ENCODE measurements at regions not wholly inside any gene's neighbourhood (a gene's known extent, or its start where the extent isn't known, plus 50 kb on each side); places are given as distances from the start of the nearest gene placed in this dataset.
"Not testable (repeated sequence)": the region's sequence is repeated elsewhere in the genome, so short reads cannot be mapped to it uniquely, and the experiment has no call there.

DNA sequence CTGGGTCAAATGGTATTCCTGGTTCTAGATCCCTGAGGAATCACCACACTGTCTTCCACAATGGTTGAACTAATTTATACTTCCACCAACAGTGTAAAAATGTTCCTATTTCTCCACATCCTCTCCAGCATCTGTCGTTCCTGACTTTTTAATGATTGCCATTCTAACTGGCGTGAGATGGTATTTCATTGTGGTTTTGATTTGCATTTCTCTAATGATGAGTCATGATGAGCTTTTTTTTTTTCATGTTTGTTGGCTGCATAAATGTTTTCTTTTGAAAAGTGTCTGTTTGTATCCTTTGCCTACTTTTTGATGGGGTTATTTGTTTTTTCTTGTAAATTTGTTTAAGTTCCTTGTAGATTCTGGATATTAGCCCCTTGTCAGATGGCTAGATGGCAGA is 214.4 kb upstream of the HS3ST1 start:
- DNase-seq (ENCODE audit: low read depth) = not testable (repeated sequence)

DNA sequence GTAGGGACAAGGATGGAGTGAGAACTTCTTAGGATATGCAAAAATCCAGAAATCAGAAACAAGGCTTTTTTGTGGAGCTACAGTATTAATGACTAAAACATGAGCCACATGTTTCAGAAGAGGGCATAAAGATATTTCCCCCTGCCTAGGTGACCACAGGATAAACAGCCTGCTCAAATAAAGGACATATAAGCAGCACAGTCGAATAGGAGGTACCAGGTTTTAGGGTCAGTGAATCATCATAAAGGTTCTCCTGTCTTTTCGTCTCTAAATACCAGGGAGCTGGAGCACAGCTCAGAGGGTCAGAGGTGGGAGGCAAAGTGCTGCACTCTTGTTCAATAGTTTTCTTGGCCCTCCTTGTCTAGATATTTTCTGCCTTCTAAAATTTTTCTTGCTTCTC is 211.9 kb upstream of the HS3ST1 start:
- DNase-seq (ENCODE audit: low read depth) = no peak

DNA sequence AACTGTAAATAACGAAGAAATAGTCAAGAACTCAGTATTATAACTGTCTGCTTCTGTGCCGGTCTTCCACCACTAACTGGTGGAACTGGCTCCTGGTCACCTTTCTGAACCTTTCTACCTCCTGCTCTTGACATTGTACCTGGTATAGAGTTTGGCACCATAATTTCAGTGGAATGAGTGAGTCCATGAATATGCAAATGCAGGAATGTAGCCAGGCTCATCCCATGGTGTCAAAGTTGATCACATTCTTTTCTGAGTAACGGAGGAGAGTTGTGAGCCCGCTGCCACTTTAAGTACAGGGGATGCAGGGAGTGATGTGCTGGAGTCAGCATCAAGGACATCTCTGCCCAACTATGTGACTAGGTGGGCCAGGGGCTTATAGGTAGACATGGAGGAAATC is 207.9 kb upstream of the HS3ST1 start:
- no peak for DNase-seq (ENCODE audit: low read depth)

DNA sequence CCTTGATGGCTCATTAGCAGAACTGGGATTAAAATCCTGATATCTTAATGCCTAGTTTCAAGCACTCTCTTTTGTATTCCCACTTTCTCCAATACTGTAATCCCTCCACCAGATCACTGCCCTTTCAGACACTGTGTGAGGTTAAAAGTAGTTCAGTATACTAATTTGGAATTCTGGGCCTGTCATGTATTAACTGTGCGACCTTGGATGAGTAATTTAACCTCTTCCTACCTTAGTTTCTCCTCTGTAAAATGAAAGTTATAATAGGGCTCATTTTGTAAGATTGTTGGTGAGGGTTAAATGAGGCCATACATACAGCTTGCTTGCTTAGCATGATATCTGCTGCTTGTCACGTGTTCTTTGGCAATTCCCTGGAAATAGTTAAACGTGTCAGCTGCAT is 207.3 kb upstream of the HS3ST1 start:
- DNase-seq (ENCODE audit: low read depth) = no peak

DNA sequence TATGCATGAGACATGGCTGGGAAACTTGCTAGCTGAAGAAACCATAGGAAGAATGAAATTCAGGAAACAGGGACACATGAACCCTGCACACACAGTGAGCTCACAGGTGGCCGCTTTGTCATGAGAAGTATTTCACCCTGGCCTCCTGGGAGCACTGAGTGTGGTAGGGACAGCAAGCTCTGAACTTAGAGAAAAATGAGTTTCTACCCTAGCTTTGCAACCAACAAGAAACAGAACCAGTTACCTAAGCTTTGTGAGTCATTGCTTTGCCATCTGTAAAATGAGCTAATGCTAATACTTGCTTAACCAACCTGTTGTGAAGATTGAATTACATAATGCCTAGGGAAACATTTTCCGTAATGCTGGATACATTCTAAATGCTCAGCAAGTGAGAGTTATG is 206.6 kb upstream of the HS3ST1 start:
- no peak for DNase-seq (ENCODE audit: low read depth)

DNA sequence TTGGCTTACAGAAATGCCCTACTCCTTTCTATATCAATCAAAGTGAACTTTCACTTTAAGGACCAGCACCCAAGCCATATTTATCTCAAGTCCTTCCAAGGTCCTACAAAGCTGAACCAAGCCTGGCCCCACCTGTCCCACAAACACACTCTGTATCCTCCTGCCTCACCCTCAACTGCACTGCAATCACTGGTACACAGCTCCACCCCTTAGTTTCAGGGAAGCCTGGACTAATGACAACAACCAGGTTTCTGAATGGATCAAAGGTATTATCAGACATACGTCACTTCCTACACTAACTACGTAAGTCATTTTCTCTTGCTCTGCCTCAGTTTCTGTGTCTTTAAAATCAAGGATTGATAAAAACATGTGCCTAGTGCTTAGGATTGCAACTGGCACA is 205.6 kb upstream of the HS3ST1 start:
- DNase-seq (ENCODE audit: low read depth) = no peak

DNA sequence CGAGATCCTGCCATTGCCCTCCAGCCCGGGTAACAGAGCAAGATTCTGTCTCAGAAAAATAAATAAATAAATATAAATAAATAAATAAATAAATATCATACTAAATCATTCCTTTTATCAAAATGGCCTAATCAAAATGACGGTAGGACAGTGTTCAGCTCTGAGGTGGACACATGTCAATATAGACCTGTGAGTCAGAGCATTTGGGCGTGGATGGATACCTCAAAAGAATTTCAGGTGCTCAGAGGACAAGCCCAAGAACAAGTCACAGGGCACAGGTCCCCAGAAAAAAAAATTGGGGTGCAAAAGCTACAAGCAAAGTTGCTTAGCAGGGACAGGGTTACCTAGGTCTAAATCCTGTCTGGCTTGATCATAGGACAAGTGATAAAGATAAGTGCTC is 204.7 kb upstream of the HS3ST1 start:
- DNase-seq (ENCODE audit: low read depth) = no peak

DNA sequence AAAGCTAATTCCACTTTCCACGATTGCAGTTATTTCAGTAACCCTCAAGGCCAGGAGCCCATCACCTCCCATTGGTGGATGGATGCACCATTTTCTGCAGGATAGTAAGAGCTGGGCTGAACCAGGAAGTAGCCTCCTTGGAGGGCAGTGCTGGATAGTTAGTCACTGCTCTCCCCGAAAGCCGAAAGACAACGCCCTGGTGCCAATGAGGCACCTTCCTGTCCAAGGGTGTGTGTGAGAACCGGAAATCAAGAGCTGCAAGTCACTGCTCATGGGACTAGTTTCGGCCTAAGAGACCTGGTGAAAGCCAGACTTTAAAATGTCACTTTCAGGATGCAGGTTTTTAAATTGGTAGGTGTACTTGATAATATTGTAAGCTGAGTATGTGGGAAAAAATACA is 203.8 kb upstream of the HS3ST1 start:
- DNase-seq (ENCODE audit: low read depth) = no peak

DNA sequence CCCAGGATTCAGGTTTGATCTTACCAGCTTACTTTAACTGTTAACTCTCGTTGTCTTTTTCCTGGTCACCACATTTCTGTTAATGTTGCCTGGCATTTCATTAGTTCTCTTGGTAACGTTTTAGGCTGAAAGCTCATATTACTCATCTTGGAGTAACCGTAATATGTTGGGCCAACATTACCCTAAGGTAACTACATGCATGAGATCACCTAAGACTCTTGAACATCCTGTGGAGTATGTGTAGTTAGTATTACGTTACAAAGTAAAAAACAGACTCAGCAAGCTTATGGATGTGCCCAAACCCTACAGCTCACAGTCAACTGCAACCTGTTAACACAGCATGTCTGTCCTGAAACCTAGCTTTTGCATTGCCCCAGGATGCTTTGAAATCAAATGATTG is 203.3 kb upstream of the HS3ST1 start:
- no peak for DNase-seq (ENCODE audit: low read depth)

DNA sequence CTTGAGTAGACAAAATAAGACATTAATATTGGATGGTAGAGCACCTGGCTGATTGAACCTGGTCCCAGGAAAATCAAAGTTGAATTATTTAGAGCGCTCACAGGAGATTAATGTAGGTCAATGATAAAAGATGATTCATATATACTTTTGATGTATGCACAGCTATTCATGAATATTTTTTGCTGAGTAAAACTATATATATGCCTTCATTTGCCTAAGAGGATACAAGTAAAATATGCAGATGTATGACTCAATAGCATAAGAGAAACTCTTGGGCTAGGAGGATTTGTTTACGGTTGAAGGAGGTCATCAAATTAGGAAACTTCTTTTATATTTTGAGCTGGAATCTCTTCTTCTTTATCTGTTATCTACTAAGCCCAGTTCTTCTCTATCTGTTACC is 202.7 kb upstream of the HS3ST1 start:
- no peak for DNase-seq (ENCODE audit: low read depth)

DNA sequence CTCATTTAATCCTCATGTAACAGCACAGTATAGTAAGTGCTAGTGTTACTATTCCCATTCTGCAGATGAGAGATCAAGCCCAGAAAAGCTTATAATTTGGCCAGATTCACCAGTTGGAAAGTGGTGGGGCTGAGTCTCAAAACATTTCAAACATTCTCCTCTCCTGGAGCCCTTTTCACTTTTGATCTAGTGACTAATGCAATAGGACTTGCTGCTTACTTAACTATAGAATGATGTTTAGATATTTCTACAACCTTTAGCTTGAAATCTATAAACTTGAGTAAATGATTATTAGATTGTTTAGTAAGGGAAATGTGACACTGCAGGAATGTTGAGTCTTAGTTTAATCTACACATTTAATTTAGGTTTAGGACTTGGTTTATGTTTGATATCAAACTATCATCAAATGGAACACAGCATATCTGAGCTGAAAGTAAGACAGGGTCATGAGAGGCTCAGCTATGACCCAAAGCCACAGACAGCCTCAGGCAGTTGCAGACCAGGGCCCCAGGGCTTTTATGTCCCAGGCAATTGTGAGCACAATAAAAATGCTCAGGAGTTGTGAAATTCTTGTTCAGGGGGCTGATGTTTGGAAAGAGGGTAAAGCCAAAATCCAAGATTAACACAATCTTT is 199.5 kb upstream of the HS3ST1 start:
- DNase-seq (ENCODE audit: low read depth) = no peak

DNA sequence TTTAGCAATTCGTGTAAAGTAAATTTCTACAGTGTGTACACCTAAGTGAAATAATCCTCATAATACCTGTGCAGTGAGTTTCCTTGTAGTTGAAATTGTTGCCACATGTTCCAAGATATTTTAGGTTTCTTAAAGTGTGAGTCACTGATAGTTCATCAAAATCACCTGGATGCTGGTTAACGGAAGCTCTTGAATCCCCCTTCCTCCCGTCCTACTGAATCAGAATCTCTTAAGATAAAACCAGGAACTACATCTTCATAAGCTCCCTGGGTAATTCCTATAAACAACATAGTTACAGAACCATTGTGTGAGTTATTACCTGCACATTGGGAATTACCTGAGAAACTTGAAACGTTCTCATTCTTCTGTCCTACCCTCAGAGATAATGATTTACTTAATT is 197.4 kb upstream of the HS3ST1 start:
- DNase-seq (ENCODE audit: low read depth) = no peak

DNA sequence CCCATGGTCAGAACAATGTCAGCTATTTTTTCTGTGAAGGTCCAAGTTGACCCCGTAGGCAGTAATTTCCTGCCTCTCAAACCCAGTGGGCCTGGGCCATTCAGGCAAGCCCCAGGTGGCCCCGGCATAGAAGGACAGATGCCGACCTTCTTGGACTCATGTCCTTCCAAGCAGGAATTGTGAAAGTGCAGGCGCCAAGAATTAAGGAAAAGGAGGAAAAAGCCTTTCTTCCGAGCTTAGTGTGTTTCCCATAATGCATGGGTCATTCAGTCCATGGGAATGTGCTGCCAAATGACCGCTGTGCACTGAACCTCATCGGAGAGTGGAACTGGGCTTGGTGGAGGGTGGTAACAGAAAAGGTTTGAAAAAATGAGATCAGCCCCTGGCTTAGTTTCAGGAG is 196.5 kb upstream of the HS3ST1 start:
- no peak for DNase-seq (ENCODE audit: low read depth)

DNA sequence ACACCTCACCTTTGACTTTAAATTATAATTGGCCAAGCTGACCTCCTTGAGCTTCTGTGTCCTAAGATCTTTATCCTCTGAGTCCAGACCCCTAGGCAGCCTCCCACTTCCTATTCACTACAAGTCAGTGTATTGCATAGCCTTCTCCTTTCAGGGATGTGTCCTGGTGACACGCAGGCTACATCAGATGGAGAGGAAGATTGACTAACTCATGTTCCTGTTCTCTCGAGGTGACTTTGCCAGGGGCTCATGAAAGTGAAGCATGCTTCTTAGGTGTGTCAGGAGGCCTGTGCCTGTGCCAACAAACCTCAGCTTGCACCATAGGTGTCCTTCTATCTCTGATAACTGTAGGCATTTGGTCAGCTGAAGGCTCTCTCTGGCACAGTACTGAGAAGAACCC is 195.7 kb upstream of the HS3ST1 start:
- no peak for DNase-seq (ENCODE audit: low read depth)

DNA sequence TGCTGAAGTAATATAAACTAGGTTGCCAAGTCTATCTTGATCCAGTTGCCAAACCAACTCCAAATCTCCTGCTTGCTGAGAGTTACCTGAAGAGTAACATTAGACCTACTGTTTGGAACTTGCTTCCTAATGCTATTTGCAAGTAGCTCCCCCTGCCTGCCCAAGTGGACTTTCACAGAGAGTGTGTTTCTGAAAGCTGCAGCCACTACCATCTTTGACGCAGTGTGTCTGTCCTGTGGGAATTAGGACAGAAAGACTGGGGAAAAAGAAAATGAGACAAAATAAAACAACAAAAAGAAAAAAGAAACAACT is 195.0 kb upstream of the HS3ST1 start:
- DNase-seq (ENCODE audit: low read depth) = no peak

DNA sequence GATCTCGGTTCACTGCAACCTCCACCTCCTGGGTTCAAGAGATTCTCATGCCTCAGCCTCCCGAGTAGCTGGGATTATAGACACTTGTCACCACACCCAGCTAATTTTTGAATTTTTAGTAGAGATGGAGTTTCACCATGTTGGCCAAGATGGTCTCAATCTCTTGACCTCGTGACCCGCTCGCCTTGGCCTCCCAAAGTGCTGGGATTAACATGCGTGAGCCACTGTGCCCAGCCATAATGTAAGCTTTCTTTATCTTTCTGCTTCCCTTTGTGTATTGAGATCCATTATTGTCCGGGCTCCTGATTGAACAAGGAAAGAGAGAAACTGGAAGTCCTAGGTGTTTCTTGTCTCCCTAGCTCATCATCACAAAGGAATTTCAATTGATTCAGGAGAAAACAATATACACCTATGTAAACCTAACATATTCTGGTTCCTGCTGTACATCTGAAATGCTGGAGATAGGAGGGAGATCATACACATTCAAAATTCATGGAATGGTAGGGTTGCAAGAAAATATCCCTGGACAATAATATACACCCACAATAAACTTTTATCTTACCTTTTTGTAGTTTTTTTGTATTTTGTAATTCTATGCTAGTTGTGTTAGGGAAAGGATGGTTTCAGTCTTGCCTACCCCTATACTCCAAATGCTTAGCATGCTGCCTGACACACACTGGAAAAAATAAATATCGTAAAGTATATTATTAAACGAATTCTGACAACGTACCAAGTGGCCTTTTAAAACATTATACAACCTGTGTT is 194.4 kb upstream of the HS3ST1 start:
- DNase-seq (ENCODE audit: low read depth) = no peak

DNA sequence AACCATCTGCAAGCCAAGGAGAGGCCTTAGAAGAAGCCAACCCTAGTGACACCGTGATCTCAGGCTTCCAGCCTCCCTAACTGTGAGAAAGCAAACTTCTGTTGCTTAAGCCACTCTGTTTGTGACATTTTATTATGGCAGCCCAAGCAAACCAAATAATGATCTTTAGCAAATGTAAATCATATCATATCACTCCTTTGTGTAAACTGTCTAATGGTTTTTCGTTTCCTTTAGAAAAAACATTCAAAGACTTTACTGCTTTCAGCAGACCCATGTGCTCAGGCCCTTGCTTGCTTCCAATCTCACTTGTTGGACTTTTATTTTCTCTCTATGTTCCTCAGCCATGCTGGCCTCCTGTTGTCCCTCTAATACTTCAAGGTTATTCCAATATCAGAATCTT is 192.2 kb upstream of the HS3ST1 start:
- DNase-seq (ENCODE audit: low read depth) = no peak

DNA sequence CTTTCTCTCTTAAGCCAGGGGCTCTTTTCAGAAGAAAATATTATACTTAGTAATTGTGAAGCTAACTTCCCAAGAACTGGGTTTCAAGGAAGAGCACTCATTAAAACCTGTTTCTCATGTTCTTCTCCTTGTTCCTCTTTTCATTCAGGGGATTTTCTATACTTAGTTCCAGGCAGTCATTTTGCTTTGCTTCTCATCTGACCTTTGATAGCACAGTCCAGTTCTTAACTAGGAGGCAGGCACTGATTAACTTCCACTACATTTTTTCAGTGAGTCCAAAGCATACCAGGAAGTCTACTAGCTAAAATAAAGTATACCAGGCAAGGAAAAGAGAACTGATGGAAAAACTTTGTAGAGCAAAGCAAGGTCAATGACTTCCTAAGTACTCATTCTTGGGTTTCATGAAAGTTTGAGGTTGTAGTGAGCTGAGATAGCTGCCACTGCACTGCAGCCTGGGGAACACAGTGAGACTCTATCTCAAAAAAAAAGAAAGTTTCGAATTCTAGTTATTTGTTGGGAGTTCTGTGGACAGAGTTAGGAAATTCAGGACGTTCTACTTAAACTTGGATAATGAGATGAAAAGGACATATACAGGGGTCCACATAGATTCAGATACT is 190.1 kb upstream of the HS3ST1 start:
- no peak for DNase-seq (ENCODE audit: low read depth)

DNA sequence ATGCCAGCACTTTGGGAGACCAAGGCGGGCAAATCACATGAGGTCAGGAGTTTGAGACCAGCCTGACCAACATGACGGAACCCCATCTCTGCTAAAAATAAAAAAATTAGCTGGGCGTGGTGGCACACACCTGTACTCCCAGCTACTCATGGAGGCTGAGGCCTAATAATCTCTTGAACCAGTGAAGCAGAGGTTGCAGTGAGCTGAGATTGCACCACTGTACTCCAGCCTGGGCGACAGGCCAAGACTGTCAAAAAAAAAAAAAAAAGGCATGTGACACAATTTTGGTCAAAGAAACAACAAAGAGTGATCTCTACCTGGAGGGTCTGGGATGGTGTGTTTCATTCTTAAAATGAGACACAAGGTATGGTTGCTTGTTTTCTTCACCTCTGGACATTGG is 188.2 kb upstream of the HS3ST1 start:
- DNase-seq (ENCODE audit: low read depth) = no peak

DNA sequence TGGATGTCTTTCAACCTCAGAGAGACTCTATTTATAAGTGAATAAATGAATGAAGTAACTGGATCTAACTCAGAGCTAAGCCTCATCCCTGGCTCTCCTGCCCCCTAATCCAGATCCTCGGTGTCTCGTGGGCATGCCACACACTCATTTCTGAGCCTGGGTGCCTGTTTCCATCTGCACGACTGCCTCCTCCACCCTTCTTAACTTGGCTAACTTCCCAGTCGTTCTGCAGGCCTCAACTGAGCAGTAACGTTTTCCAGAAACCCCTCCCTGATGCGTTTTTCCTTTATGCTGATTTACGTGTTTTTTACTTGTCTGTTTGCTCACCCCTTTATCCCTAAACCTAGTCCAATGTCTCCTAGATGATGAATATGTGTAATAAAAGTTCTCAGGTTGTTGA is 186.9 kb upstream of the HS3ST1 start:
- no peak for DNase-seq (ENCODE audit: low read depth)

DNA sequence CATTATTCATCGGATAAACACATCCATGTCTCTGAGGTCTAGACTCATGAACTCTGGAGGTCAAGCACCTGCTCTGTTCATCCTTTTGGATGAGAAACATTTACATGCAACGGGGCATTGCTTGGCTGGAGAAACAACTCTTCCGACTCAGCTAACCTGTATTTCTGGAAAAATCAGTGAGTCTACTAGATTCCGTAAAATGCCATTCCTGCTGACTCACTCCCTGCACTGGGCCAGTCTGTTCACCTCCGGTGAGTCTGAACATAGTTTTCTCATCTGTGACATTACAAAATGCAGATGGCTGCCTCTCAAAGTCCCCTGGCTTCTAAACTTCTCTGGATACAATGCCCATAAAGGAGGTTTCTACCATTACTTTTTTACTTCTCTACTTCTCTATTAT is 185.7 kb upstream of the HS3ST1 start:
- DNase-seq (ENCODE audit: low read depth) = no peak

DNA sequence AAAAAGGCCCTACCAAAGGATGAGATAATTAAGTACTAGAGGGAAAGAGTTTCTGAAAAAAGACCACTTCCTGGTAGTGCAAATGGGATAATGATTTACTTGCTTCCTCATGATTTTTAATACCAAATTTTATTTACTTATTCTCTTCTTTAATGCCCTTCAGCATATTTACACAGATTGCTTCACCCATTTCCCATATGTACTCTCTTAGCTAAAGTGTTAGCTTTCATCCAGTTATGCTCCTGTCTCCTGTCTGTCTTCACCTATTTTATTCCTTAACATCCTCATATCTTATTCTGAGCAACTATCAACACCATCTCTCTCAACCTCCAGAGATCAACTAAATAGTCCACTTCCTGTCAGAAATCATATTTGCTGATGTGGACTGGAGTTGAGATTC is 183.2 kb upstream of the HS3ST1 start:
- DNase-seq (ENCODE audit: low read depth) = no peak

DNA sequence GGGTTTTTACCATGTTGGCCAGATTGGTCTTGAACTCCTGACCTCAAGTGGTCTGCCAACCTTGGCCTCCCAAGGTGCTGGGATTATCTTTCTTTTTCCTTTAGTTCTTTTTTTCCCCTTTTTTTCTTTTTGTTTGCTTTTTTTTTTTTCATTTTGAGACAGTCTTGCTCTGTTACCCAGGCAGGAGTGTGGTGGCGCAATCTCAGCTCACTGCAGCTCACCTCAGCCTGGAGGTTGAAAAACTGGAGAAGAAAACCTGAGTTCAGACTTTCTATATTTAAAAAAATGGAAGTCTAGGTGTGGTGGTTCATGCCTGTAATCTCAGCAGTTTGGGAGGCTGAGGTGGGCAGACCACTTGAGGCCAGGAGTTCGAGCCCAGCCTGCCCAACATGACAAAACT is 181.1 kb upstream of the HS3ST1 start:
- DNase-seq (ENCODE audit: low read depth) = no peak

DNA sequence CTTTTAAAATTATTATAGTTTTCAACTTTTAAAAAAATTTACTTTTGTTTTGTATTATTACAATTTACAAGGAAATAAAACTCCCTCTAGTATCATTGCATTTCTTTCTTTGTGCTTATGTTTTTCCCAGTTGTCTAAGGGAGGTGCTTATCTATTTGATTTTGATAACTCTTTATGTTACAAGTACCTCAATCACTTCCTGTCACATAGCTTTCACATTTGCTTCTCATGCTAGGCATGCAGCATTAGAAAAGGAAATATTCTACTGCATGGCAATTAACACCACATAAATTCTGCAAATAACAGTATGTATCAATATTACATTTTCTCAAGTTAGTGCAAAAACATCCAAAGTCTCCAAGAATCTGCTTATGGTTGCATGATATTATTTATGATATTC is 180.3 kb upstream of the HS3ST1 start:
- DNase-seq (ENCODE audit: low read depth) = no peak
